Skeletal muscle satellite cell (primary cell): ENCODE measurements at regions not wholly inside any gene's neighbourhood (a gene's known extent, or its start where the extent isn't known, plus 50 kb on each side); places are given as distances from the start of the nearest gene placed in this dataset.

ENCODE experiments used
- H3K27me3 ChIP-seq: 2 replicates; pipeline ENCODE4 v1.7.0; 2013; ENCODE audit warnings: low read length; ENCODE audit not compliant: control insufficient read depth, insufficient read depth
- H3K36me3 ChIP-seq: 2 replicates; pipeline ENCODE4 v1.7.0; 2013; ENCODE audit warnings: mild to moderate bottlenecking, control low read depth, low read length; ENCODE audit not compliant: insufficient read depth
- H3K4me1 ChIP-seq: 2 replicates; pipeline ENCODE4 v1.7.0; 2013; ENCODE audit warnings: low read length; ENCODE audit not compliant: control insufficient read depth, insufficient read depth
- H3K4me2 ChIP-seq: 2 replicates; pipeline ENCODE4 v1.7.0; 2013; ENCODE audit warnings: mild to moderate bottlenecking, low read length
- H3K4me3 ChIP-seq: 2 replicates; pipeline ENCODE4 v1.7.0; 2013; ENCODE audit warnings: low read length
- H3K9ac ChIP-seq: 2 replicates; pipeline ENCODE4 v1.7.0; 2013; ENCODE audit warnings: mild to moderate bottlenecking, low read depth, low read length, moderate library complexity
- H3K9me3 ChIP-seq: replicated peaks from 2 replicates; pipeline ENCODE4 v1.7.0; 2013; ENCODE audit warnings: mild to moderate bottlenecking, control low read depth, low read length

DNA sequence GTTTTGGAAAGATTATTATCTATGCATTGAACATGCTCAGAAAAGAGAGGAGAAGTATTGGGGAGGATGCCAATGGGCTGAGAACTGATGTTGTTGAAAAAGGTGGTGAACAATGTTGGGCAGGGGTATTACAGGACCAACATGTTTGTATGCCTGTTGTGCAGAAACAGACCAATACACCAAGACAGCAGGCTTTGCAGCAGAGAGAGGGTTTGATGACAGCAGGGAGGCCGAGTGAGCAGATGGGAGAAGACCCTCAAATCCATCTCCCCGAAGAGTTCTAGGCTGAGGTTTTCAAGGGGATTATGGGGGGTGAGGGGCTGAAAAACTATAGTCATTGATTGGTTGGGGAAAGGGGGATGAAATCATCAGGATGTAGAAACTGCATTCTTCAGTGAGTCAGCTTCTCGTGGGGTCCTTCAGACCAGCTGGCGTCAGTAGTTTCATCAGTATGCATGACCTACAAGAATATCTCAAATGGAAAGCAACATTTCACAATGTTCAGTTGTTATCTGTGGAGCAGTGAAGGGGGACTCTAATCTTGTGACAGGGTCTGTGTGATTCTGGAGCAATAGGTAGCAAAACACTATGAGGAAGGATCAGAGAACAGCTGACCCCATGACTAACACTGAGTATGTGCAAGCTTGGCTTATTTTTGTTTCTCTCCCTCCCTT, 167.8 kb downstream of the BAMBI start:
- peaks cover 6% of the 10 kb centered on the region for H3K9me3 ChIP-seq
- peaks cover 26% of the 10 kb centered on the region for H3K27me3 ChIP-seq
- no peak overlapping the region for H3K4me3 ChIP-seq
- H3K4me2 ChIP-seq = no peak overlapping the region
- no peak overlapping the region for H3K9ac ChIP-seq
- H3K36me3 ChIP-seq = no peaks in the 10 kb centered on the region
- peaks cover 10% of the 10 kb centered on the region for H3K4me1 ChIP-seq

DNA sequence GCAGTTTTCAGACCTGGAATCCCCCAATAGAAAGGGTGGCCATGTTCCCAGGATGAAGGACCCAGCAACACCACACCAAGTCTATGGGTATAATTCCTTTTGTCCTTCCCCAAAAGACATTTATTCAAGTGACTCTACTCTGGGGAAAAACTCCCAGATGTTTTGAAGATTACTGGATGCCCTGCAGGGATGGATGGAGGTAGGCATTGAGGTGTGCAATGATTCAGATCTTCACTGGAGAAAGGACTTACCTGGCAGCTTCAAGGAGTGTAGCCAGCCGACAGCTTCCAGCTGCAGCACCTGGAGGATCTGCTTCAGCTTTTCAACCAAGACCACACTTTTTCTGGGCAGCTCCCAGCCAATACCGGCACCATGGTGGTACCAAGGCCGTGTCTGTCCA, 172.0 kb downstream of the BAMBI start:
- H3K4me1 ChIP-seq = no peaks in the 10 kb centered on the region
- H3K4me3 ChIP-seq = no peak overlapping the region
- H3K9ac ChIP-seq = no peak overlapping the region
- H3K4me2 ChIP-seq = no peak overlapping the region
- H3K36me3 ChIP-seq = no peaks in the 10 kb centered on the region
- H3K9me3 ChIP-seq = peaks cover 6% of the 10 kb centered on the region
- H3K27me3 ChIP-seq = peaks cover 57% of the 10 kb centered on the region

DNA sequence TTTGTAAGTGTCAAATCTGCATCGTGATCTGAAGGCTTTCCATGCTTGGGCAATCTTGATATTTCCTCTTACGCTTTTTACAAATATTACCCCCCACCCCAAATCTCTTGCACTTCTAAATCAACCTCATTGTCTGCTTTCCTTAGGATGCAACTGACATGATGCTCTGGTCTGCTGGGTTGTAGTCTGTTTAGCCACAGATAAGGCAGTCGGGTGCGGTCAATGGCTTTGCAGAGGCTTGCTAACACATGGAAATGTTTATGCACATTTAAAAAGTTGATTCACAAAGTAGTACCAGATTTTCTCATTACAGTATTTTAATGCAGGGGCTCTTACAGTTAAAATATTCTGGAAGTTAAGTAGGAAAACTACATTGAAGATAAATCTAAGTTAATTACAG, 172.5 kb downstream of the BAMBI start:
- Histone ChIP-seq H3K4me2 (no peak overlapping the region), H3K9me3 (peaks cover 3% of the 10 kb centered on the region), H3K4me1 (no peaks in the 10 kb centered on the region), H3K36me3 (no peaks in the 10 kb centered on the region), H3K4me3 (no peak overlapping the region), H3K9ac (no peak overlapping the region), H3K27me3 (peaks cover 62% of the 10 kb centered on the region)

DNA sequence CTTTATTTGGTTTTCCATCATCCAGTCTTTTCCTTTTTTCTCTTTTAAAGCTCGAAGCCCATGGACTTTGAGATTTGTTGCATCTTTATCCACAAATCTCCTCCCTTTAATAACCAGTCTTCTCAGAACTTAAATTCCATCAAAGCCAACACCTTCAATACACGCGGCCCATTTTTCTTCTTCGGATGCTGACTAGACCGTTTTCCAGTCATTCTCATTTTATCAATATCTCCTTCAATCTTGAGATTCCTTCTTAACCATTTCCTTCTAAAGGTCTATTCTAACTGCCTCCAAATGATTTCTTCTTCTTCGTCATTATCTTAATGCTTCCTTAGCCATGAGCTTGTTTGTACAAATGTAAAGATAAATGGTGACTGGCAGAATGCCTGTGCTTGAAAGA, 173.5 kb downstream of the BAMBI start:
- H3K4me3 ChIP-seq = no peak overlapping the region
- H3K4me1 ChIP-seq = no peaks in the 10 kb centered on the region
- H3K36me3 ChIP-seq = no peaks in the 10 kb centered on the region
- no peak overlapping the region for H3K9ac ChIP-seq
- H3K4me2 ChIP-seq = no peak overlapping the region
- H3K27me3 ChIP-seq = peaks cover 62% of the 10 kb centered on the region
- H3K9me3 ChIP-seq = no peaks in the 10 kb centered on the region

DNA sequence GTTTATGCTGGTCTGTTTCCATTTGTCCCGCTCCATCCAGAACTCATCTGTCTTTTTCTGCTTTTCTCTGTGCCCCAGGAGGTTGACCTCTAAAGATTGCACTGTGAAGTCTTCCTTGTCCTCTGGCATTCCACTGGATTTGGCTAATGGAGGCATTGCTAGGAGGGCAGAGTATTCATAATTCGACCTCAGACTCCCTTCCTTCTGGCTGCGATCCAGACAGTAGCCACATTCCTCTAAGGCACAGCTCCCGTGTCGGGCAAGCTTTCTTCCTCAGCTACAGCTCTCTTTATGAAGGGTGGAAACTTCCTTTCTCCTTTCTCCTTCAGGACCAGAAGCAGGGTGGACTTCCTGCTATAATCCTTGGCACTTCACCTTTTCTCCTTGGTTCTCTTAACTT, 175.9 kb downstream of the BAMBI start:
- Histone ChIP-seq H3K4me2 (no peak overlapping the region), H3K9me3 (no peaks in the 10 kb centered on the region), H3K36me3 (no peaks in the 10 kb centered on the region), H3K27me3 (peaks cover 56% of the 10 kb centered on the region), H3K9ac (no peak overlapping the region), H3K4me3 (no peak overlapping the region), H3K4me1 (no peaks in the 10 kb centered on the region)

DNA sequence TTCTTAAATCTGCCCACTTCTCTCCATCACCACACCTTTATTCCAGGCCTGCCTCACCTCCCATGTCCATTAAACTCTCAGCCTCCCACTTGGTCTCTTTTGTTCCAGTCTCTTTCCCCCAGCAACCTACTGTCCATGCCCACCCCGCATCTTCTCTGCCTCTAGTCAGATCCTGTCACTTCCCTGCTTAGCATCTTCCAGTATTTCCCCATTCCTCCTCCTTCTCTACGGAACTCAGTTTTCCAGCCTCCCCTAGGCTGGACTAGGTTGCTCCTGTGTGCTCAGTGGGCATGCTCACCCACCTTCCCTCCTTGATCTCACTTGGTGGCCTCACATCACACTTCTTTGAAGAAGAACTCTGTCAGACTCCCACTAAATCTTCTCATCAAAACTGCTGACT, 179.8 kb downstream of the BAMBI start:
- Histone ChIP-seq H3K4me1 (no peaks in the 10 kb centered on the region), H3K36me3 (no peaks in the 10 kb centered on the region), H3K27me3 (peaks cover 47% of the 10 kb centered on the region), H3K9me3 (no peaks in the 10 kb centered on the region), H3K4me3 (no peak overlapping the region), H3K4me2 (no peak overlapping the region), H3K9ac (no peak overlapping the region)

DNA sequence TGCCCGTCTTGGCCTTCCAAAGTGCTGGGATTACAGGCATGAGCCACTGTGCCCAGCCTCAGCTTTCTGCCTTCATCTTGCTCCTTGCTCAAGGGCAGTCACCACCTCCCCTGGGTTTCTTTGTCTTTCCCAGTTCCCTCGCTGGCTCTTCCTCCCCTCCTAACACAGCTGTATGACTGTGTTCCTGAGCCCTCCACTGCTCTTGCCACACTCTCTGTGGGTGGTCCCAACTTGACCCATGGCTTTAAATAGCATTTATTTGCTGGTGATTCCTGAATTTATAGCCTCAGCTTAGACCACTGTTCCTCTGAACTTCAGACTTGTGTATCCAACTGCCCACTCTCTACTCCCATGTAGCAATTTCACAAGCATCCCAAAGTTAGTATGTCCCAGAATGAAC, 181.3 kb downstream of the BAMBI start:
- Histone ChIP-seq H3K4me2 (no peak overlapping the region), H3K36me3 (no peaks in the 10 kb centered on the region), H3K4me1 (no peaks in the 10 kb centered on the region), H3K27me3 (peaks cover 41% of the 10 kb centered on the region), H3K9me3 (no peaks in the 10 kb centered on the region), H3K9ac (no peak overlapping the region), H3K4me3 (no peak overlapping the region)

DNA sequence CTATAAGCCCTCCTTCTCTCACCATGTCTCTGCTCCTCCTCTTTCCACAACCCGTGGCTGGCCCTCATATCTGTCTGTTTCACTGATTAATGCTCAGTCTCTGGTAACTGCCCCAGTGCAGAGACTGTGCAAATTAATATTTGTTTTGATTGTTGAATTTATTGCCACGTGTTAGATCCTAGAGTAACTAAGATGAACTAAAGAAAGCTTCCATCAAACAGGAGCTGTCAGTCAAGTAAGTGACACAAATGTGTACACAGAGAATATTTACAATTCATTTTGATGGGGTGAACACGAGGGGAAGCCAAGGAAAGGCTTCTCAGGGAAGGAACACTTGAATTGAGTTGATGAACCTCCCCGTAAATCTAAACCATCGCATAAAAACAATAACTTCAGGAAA, 182.5 kb downstream of the BAMBI start:
- H3K4me3 ChIP-seq = no peak overlapping the region
- H3K36me3 ChIP-seq = no peaks in the 10 kb centered on the region
- H3K4me1 ChIP-seq = no peaks in the 10 kb centered on the region
- peaks cover 31% of the 10 kb centered on the region for H3K27me3 ChIP-seq
- no peak overlapping the region for H3K4me2 ChIP-seq
- H3K9me3 ChIP-seq = no peaks in the 10 kb centered on the region
- H3K9ac ChIP-seq = no peak overlapping the region

DNA sequence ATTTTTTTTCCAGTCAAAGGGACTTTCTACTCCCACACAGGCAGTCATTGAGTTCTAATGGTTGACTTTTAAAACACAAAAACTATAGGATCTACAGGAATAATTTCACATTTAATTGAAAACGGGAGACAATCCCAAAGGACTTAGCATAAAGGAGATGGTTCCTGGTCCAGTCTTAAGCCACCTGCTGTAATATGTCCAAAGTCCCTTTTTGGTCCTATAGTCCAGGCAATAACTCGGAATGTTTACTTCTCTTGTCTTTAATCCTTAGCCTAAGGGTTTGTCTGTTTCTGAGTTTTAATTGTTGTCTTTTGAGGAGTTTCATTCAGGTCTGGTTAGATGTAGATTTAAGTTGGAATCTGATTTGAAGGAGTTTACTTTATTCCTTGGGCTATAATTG, 184.9 kb downstream of the BAMBI start:
- no peak overlapping the region for H3K9ac ChIP-seq
- H3K4me1 ChIP-seq = no peaks in the 10 kb centered on the region
- no peaks in the 10 kb centered on the region for H3K9me3 ChIP-seq
- H3K36me3 ChIP-seq = no peaks in the 10 kb centered on the region
- H3K4me3 ChIP-seq = no peak overlapping the region
- H3K4me2 ChIP-seq = no peak overlapping the region
- H3K27me3 ChIP-seq = peaks cover 32% of the 10 kb centered on the region

DNA sequence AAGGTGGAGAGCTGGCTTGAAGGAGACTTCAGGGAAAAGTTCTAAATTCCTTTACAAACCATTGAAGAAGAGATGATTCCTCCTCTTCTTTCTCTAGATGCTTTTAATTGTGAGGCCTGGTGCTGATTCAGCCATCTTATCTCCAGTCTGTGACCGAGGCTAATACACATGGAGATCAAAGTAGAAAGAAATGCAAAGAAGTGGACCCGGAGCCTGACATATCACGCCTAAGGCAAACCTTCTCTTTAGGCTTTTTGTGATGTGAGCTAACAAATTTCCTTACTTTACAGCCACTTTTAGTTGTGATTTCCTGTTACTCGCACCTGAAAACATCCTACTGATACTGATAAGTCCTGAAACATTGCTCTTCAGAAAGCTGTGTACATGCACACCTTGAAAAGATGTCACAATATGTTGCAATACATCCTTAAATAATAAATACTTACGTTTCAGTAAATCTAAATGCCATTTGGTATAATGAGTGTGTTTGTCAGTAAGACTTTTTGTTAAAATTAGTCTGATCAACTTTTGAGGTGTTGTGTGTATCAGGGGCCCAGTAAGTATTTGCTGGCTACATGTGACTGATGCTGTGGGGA, 192.4 kb downstream of the BAMBI start:
- Histone ChIP-seq H3K4me2 (no peak overlapping the region), H3K9me3 (no peaks in the 10 kb centered on the region), H3K4me3 (no peak overlapping the region), H3K9ac (no peak overlapping the region), H3K4me1 (no peaks in the 10 kb centered on the region), H3K27me3 (peaks cover 15% of the 10 kb centered on the region), H3K36me3 (no peaks in the 10 kb centered on the region)

DNA sequence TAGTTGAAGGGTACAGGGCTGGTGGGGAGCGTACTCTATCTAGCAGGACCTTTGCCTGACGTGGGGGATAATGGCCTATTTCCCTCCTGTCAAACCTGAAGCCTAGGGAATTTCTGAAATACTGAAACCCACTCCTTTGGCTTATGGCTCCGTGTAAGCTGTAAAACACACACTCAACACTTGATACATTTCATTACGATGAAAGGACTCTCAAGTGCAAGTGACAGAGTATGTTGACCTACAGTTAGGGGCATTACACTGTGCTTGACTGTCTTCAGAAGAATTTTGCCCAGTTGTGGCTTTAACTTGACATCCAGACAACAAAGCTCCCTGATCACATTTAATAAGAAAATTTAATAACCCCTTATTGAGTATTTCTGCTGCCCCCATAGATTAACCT, 194.3 kb downstream of the BAMBI start:
- no peaks in the 10 kb centered on the region for H3K9me3 ChIP-seq
- H3K4me3 ChIP-seq = no peak overlapping the region
- no peaks in the 10 kb centered on the region for H3K36me3 ChIP-seq
- peaks cover 4% of the 10 kb centered on the region for H3K4me1 ChIP-seq
- no peak overlapping the region for H3K9ac ChIP-seq
- H3K4me2 ChIP-seq = no peak overlapping the region
- peaks cover 23% of the 10 kb centered on the region for H3K27me3 ChIP-seq

DNA sequence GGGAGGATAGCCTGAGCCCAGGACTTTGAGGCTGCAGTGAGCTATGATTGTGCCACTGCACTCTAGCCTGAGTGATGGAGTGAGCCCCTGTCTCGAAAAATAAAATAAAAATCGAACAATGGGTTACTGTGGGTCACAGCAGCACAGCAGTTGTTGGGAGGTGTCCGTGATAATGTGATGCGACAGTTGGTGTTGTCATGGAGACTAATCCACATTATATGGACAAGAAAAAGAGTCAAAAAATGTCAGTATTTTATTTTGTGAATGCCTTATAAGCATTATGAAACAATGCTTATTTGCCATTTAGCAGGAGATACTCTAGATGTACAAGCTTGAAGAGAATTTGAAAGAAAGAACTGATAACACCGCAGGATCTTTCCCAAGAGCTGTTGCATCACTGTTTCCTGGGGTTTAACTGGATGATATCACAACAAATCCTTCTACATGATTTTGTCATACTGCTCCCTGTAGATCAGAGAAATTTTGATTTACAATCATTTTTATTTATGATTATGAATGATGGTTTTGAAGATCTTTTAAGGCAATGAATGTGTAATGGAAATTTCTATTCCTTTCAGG, 195.4 kb downstream of the BAMBI start:
- peaks cover 23% of the 10 kb centered on the region for H3K27me3 ChIP-seq
- no peaks in the 10 kb centered on the region for H3K36me3 ChIP-seq
- H3K4me2 ChIP-seq = no peak overlapping the region
- no peak overlapping the region for H3K9ac ChIP-seq
- H3K4me3 ChIP-seq = no peak overlapping the region
- H3K9me3 ChIP-seq = no peaks in the 10 kb centered on the region
- peaks cover 4% of the 10 kb centered on the region for H3K4me1 ChIP-seq
